HG03378 (cell line): ENCODE measurements at regions not wholly inside any gene's neighbourhood (a gene's known extent, or its start where the extent isn't known, plus 50 kb on each side); places are given as distances from the start of the nearest gene placed in this dataset.

ENCODE experiments used
- ATAC-seq: cut with Tn5 transposase; IDR thresholded peaks from one replicate; pipeline ENCODE4 v1.9.1; 2021; ENCODE audit warnings: mild to moderate bottlenecking, moderate library complexity; ENCODE audit not compliant: unreplicated experiment

DNA sequence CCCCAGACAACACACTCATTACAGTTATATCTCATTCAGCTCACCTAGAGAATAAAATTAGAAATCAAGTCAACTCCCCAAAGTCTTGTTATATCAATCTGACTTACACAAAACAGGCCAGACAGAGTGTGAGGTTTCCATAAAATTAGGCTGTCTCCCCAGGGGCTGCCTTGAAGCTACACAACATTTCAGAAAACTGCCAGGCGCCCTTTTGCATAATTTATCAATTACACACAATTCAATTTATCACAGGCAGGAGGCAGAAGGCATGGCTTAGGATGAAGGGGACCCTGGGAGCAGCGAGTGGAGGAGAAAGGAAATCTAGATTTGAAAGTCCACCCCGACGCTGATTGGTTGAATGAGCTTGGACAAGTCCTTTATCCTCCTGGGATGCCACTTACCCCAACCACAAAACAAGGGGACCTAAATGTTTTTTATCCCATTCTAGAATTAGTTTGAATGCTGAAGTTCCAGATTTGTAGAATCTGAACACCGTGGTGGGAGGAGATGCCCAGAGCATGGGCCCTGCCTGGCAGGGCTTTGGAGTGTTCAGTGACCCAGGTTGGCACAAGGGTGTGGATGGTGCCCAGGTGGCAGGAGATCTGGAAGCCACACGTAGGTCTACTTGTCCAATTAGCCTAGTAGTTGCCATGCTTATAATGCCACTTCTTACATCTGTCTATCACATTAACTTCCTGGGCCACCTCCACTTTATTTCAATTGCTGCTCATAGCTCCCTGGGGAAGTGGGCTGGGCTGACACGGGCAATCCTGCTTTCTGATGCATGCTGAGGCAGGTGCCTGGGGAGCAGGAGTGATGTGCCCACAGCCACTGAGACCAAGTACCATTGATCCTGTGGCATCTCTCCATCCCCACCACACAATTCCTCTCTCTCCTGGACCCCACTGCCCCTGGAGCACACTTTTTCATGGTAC lies 119.8 kb upstream of the TLE3 start:
- no peak for ATAC-seq

DNA sequence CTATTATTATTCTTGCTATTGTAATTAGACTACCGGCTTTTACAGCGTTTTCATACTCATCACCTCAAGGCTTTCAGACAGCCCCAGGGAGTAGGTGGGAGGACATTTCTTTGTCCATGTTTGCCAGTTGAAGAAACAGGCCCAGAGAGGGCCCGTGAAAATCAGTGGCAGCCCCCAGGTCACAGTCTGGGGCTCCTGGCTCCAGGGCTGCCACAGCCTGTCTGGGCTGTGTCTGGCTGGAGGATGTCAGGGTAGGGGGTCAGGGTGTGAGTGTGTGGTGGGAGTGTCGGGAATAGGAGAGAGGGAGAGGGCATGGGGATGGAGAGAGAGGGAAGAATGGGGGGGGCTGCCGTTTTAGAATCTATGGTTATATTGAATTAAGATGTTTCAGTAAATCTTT lies 118.2 kb upstream of the TLE3 start:
- ATAC-seq: no peak

DNA sequence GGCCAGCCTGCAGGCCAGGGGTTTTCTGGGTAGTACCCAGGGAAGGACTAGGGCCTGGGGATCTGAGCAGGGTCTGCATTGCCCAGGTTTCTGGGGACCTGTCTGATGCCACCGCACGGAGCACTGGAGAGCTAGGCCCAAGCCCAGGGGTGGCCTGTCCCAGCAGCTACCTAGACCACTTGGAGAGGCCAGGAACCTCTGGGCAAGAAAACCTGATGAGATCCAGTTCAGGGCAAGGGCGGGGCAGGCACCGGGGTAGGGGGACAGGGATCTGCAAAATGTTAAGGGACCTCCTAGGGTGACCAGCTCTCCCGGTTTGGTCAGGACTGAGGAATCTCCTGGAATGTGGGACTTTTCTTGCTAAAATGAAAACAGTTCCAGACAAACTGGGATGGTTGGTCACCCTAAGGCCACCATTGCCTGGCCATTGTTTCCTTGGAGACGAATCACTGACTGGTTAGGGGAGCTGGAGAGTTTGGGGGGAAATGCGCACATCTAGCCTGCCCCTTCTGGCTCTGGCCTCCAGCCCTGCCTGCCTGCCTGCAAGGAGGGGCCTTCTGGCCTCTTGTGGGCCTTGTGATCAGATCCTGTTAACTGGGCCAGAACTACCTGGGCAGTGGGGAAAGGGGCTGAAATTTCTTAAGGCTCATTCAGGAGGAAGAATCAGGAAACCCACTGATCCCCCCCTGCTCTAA lies 117.4 kb upstream of the TLE3 start:
- no peak for ATAC-seq

DNA sequence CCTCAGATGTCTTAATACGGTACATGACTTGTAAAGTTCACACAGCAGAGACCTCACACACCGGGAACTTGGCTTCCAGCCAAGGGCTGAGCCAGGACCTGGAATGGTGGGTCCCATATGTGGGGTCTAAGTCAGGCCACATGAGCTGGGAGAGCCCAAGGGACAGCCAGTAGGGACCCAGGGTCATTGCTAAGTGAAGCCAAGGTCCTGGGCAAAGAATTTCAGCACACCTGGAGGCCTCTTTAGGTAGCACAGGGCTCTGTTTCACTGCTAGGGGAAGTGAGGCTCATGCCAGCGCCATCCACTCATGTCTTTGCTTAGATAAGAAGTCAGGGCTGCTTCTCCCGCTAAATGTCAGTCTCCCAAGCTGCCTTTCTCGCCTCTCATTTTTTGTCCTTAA lies 116.6 kb upstream of the TLE3 start:
- ATAC-seq: no peak

DNA sequence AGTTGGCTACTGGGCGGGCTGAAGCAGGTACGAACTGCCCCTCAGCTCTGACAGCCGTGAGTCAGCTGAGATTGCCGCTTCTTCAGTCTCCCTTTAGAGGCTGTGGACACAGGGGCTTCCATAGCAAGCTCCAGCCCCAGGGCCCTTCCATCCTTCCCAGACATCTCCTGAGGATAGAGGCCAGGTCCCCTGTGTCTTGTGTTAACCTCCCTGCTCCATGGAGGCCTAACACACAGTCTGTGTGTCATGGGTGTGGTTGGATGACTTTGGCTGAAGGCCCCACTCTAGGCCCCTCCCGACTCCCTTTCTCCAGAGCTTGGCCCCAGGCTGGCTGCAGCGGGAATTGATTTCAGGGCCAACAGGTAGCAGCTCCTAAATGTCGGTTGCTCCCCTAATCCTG lies 116.1 kb upstream of the TLE3 start:
- no peak for ATAC-seq

DNA sequence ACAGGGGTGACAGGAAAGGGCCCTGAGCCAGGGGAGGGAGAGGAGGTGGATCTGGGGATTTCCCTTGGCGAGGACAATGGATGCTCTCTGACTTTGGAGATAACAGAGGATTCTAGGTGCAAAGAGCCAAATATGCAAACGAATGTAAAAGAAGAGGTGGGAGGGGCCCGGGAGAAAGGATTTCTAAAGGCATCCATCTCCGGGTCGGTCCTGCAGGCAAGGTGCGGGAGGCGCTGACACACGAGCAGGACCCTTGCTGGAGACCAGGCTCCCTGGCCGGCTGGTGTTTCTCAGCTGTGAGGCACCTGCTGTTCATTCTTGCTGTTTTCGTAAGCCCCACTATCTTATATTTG lies 115.2 kb upstream of the TLE3 start:
- no peak for ATAC-seq

DNA sequence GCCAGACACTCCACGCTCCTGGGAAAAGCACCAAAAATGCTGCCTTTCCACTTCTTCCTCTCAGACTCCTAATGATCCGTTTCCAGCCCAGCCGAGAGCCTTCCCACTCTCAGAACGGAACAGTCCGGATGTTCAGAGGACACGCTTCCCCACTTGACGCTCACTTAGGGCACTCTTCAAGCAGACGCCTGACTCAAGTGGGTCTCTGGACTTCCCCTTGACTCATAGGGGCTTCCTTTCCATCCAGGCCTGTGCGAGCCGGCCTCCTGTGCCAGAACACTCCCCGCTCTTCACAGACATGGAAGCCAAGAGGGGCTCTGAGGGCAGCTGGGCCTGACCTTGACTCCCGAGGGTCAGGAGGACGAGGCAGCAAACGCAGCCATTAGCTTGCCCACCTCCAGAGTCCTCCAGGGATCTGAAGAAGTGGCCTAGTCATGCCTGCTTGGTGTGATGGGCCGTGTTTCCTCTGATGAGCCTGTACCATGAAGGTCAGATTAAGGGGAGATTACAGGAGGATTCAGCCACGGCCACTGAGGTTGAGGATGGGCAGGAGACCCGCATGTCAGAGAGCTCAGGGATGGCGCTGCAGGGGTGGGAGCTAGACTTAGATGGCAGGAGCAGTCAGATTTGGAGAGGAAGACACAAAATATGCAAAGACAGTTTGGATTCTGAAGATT lies 114.7 kb upstream of the TLE3 start:
- no peak for ATAC-seq

DNA sequence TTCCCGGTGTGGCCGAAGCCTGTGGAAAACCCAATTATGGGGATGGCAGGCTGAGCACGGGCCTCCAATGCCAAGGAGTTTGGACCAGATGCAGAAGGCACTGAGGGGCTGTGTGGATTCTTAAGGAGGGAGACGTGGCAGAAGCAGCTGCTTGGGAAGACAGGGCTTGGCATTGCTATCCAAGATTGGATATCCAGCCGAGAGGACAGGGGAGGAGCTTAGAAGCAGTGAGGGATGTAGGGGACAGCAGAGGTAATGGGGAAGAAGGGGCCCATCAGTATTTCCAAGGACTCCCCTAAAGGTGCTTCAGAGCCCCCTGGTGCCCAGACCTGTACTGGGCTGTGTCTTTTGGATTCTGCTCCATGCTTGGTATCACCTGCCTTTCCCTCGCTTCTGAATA lies 112.8 kb upstream of the TLE3 start:
- ATAC-seq: no peak

DNA sequence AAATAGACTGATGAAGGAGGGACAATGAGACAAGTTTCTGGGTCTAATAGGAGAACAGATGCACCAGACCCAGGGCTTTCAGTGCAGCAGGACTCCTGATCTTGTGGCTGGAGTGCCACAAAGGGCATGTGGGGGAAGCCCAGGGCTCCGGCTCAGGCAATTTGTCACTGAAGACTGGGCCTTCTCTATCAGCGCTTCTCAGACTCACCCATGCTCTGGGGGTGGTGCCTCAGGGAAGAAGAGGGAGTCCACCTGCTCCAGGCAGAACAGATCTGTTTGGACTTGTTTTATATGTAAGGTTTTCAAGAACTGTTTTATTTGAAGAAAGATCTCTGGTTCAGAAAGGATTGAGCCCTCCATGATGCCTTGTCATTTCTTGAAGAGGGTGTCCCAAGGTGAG lies 112.4 kb upstream of the TLE3 start:
- no peak for ATAC-seq

DNA sequence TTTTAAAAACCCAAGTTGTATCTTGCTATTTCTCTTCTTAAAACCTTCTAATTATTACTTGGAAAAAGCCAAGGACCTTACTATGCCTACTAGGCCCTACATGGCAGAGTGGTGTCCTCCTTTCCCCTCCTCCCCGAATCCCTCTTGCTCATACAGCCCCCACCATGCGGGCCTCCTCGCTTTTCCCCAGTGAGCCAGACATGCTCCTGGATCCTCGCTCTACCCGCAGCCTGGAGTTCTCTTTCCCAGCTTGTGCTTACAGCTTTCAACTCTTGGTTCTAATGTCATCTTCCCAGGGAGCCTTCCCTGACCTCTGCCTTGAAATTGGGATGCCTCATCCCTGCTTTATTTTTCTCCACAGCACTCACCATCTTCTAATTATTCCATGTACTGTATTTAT lies 111.8 kb upstream of the TLE3 start:
- no peak for ATAC-seq

DNA sequence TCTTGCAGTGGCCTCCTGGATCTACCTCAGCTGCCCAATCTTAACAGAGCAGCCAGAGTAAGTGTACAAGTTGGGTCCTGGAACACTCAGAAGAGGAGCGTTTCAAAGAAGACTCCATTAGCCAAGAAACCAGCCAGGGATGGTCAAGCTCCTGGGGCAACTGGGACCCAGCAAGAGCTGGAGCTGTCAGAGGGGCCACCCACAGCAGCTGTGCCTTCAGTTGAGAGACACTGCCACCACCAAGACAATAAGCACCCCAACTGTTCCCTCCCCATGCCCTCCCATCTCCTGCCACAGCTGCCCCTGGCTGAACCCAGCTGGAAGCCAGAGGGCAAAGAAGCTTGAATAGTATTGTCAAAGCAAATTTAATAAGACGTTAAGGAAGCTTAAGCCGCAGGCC lies 110.6 kb upstream of the TLE3 start:
- ATAC-seq: no peak

DNA sequence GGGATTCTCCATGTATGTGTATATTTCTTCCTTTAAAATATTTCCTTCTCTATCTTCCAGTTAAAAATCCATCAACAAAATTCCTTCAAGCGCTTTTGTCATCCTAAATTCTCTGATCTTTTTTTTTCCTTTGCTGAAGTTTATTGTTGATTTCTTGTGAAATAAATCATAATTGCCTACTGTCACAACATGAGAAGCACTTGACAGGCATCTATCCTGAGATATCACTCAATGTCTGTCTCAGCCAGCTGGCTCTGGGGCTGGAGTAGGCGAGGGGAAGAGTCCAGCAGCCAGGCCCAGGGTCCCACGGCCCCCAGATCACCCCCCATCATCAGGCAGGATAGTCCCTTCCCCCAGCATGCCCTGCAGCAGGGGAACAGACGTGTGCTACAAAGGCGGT lies 109.0 kb upstream of the TLE3 start:
- ATAC-seq: no peak

DNA sequence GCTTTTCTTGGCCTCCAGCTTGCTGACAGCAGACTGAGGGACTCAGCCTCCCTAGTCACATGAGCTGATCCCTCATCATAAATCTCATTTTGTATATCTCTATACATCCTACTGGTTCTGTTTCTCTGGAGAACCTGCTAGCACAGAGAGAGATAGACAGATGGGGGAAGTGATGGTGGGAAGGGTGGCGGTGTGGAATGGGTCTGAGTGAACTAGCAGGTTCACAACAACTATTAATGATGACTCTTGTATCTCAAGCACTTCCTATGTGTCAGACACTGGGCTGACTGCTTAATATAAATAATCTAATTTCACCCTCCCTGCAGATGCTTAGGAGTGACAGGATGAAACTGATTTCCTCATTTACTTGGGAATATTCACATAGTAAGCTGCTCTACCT lies 106.9 kb upstream of the TLE3 start:
- ATAC-seq: no peak

DNA sequence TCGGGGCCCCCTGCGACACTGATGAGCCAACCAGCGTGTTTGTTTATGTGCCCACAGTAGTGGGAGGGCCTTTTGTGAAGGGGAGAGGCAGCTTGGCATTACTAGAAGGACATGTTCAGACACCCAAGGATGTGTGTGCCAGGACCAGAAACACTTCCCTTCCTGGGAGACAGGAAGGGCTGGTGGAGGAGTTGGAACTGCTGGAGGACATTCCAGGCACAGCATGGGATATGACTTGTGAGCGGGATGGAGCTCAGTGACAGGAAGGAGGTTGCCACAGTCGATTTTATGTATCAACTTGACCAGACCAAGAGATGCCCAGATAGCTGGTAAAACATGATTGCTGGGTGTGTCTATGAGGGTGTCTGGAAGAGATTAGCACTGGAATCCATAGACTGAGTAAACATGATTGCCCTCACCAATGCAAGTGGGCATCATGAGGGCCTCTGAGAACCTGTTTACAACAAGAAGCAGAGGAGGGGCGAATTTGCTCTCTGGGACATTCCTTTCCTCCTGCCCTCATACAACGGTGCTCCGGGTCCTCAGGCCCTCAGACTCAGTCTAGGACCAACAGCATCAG lies 106.4 kb upstream of the TLE3 start:
- ATAC-seq: no peak

DNA sequence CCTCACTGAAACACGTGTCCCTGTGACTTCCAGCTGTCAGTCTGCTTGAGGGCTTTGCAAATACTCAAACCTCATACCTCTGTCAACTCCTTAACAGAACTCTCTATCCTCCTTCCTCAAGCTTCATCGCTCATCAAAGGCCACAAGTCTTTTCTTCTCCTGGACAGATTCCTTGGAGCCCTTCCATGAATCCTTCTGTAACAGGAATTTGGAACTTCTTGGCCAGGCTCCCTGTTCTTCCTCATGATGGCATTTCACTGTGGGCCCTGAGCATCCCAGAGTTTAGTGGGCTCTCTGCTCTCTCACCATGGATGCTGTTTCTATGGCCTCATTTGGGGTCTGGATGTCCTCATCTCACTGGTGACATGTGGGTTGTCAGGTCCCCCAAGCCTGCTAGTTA lies 105.0 kb upstream of the TLE3 start:
- no peak for ATAC-seq

DNA sequence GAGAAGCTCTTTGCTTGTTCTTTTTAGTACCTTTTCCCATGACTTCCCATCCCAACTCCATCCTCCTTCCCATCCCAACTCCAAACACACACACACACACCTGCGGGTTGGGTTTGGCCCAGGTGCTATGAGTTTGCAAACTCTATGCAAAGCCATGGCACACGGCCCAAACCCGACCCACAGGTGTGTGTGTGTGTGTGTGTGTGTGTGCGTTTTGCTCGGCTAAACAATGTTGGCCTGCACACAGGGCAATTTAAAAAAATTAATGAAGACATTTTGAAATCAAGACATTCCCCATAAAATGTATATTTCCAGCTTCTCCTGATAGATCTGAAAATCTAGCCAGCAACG lies 103.7 kb upstream of the TLE3 start:
- no peak for ATAC-seq

DNA sequence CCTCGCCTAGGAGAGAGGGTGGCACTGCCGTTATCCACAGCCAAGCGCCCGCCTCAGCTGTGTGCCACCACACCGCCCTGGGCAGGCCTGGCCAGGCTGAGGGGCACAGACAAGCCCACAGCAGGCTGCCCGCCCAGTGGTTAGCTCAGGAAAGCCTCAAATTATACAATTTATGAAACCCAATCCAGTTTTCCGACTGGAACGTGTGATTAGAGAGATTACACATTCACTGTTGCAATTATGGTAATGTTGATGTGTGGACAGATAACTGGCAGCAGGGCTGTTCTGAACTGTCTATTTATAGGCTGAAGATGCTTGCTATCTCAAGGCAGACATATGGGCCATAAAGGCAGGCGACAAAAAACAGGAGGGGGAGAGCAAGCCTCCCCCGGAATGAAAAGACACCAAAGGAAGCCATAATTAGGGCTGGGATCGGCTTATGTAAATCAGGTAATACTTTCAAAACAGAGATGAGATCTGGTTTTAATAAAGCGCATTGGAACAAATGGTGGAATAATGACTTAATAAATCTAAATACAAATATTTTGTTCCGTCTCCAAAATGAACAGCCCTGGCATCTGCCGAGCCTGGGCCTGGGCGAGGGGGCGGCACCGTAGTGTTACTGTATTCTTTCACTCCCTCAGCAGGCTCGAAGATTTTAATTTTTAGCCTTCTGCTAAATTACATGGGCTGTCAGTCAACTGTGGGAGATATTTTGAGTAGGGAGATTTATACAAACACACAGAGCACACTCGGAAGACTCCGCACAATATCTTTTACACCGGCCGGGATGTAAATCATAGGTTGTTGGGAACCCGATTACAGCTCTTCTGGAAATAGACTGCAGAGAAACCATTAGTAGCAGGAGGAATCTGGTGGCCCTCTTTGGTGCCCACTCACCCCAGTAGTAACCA lies 103.1 kb upstream of the TLE3 start:
- no peak for ATAC-seq

DNA sequence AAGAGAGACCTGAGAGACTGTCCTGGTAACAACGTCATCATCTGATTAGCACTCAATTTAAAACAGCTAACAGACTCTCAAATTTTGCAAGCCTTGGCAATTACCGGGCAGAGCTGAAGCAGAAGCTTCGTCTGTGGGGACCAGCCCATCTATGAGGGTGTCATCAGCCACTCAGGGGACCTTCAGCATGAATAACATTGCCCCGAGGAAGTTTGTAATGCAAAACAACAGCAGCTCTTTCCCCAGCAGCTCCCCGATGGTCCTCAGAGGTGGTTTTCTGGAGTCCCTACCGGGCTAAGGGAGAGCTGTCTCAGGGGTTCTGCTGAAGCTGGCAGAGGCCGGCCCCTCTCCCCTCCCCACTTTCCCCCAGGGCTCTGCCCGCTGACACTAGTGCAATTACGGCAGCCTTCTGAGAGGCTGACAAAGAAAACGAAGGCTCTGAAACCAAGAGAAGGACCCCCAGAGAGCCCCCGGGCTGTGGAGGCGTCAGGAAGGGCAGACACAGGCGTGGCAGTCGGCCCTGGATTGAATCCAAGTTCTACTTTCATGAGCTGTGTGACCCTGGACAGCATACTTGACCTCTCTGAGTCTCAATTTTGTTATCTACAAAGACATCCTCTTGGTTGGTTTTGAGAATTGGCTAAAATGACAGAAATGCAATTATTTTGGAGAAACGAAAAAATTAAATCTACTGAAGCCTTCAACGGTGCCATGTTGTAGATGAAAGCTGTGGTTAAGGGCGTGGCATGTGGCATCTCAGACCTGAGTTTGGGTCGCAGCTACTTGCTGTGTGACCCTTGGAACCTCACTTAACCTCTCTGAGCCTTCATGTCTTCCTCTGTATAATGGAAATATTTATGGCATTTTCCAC lies 102.1 kb upstream of the TLE3 start:
- ATAC-seq: no peak

DNA sequence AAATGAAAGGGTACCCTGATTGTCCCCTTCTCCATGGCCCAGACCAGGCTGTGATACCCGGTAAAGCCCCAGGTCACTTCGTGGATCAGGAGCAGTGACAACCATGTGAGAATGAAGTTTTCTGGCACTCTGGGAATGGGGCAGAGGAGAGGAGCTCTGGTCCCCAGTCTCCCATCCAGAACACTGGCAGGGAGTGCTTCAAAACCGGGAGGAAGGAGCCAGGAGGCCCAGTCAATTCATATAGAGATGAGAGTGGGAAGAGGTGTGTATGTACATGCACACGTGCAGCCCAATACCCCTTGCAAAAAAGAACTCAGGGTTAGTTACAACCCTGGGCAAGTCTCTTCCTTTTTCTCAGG lies 101.4 kb upstream of the TLE3 start:
- no peak for ATAC-seq
